GM12892 (cell line): ENCODE measurements at regions not wholly inside any gene's neighbourhood (a gene's known extent, or its start where the extent isn't known, plus 50 kb on each side); places are given as distances from the start of the nearest gene placed in this dataset.

ENCODE experiments used
- POLR2A ChIP-seq: IDR thresholded peaks from 2 replicates; pipeline ENCODE4 v1.6.1; 2011; ENCODE audit warnings: low read depth, low read length, control low read depth
- POLR2AphosphoS5 ChIP-seq: IDR thresholded peaks from 2 replicates; pipeline ENCODE4 v1.6.1; 2011; ENCODE audit warnings: low read depth, low read length, control low read depth

DNA sequence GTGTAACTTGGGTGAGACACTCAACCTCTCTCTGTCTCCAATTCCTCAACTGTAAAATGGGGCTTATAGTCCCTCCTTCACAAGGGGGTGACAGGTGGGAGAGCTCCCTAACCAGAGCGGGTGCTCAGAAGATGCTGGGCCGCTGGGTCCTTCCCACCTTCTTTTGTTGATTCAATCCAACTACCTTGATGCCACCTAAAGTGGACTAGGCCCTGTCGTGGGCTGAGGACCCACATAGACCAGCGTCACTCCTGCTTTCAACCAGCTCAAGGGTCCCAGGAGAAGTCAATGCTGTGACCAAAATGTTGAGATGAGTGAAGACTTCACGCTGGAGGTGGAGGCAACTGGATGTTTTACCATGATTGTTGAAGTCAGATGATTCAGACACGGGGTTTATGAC is 72.7 kb upstream of the WNT11 start:
- TF ChIP-seq POLR2AphosphoS5 (no peak), POLR2A (no peak)
